AG10803 (cell line): ENCODE measurements at regions not wholly inside any gene's neighbourhood (a gene's known extent, or its start where the extent isn't known, plus 50 kb on each side); places are given as distances from the start of the nearest gene placed in this dataset.
"Not testable (repeated sequence)": the region's sequence is repeated elsewhere in the genome, so short reads cannot be mapped to it uniquely, and the experiment has no call there.

Source experiments
- DNase-seq: peaks from one replicate; pipeline ENCODE4 v3.0.0; 2010; ENCODE audit warnings: low read depth
- H3K4me3 ChIP-seq: 2 replicates; pipeline ENCODE4 v1.5.1; 2011; ENCODE audit warnings: mild to moderate bottlenecking, low read length, control low read depth
- CTCF ChIP-seq: conservative IDR thresholded peaks from 2 replicates; pipeline ENCODE4 v1.5.1; 2011; ENCODE audit warnings: mild to moderate bottlenecking, low read length, control low read depth, inconsistent platforms

- H3K4me3 ChIP-seq: no peak overlapping the region
- no peak for TF ChIP-seq CTCF
- no peak for DNase-seq
Measured at GRCh38 chr13:89496478-89496877, 1825.3 kb downstream of the SLITRK5 start.

- H3K4me3 ChIP-seq: no peak overlapping the region
Measured at GRCh38 chr13:89497658-89498057, 1826.5 kb downstream of the SLITRK5 start.

GRCh38 chr13:89502286-89502685 lies 1831.1 kb downstream of the SLITRK5 start:
- DNase-seq: no peak
- no peak for TF ChIP-seq CTCF
- H3K4me3 ChIP-seq: no peak overlapping the region

More at GRCh38 chr13:89497658-89498057, 1826.5 kb downstream of the SLITRK5 start:
- TF ChIP-seq CTCF: no peak
- no peak for DNase-seq

GRCh38 chr13:89514534-89515312 lies 1832.8 kb upstream of the MIR17HG start:
- DNase-seq: no peak
- TF ChIP-seq CTCF: no peak
- H3K4me3 ChIP-seq: no peak overlapping the region

- no peak for TF ChIP-seq CTCF
- H3K4me3 ChIP-seq: no peak overlapping the region
- DNase-seq: no peak
Measured at GRCh38 chr13:89515948-89516347, 1831.5 kb upstream of the MIR17HG start.

GRCh38 chr13:89518289-89519077 lies 1829.0 kb upstream of the MIR17HG start:
- no peak for TF ChIP-seq CTCF
- H3K4me3 ChIP-seq: no peak overlapping the region
- no peak for DNase-seq

- no peak for DNase-seq
- TF ChIP-seq CTCF: no peak
- H3K4me3 ChIP-seq: no peak overlapping the region
Measured at GRCh38 chr13:89520468-89520867, 1827.0 kb upstream of the MIR17HG start.

- not testable (repeated sequence) for H3K4me3 ChIP-seq, DNase-seq
Measured at GRCh38 chr13:89521672-89522071, 1825.8 kb upstream of the MIR17HG start.
